ENCODE measurements at regions not wholly inside any gene's neighbourhood (a gene's known extent, or its start where the extent isn't known, plus 50 kb on each side); places are given as distances from the start of the nearest gene placed in this dataset.

GRCh38 chr6:86380571-86381125 is 556.7 kb upstream of the HTR1E start:
- no peak for ATAC-seq
- no peaks in the 10 kb centered on the region for H3K27me3 ChIP-seq
- no peaks in the 10 kb centered on the region for H3K9me3 ChIP-seq
- FAIRE-seq, result no peak
- TF ChIP-seq CTCF (IDR thresholded peaks at IDR 0.05), result no peak
- intact Hi-C loops (cut with DNase I), result no loop called here
- DNase-seq, result no peak
- no peaks in the 10 kb centered on the region for H3K36me3 ChIP-seq
- no peaks in the 10 kb centered on the region for H3K4me1 ChIP-seq
- 67 to 78% methylated on average over 3 of the region's 3 CpGs for WGBS, 2 donors
- no peak overlapping the region for H3K4me3 ChIP-seq
- no peak overlapping the region for H3K27ac ChIP-seq

- Histone ChIP-seq H3K9me3 (no peaks in the 10 kb centered on the region), H3K4me1 (peaks cover 0 to 6% (median 0%) of the 10 kb centered on the region in 3 donors), H3K4me3 (no peak overlapping the region), H3K27ac (no peak overlapping the region), H3K27me3 (no peaks in the 10 kb centered on the region), H3K36me3 (no peaks in the 10 kb centered on the region)
- no peak for TF ChIP-seq CTCF (IDR thresholded peaks at IDR 0.05)
- DNase-seq (no peak), ATAC-seq (no peak), FAIRE-seq (no peak)
- 81 to 84% methylated on average over 4 of the region's 4 CpGs for WGBS, 2 donors
- intact Hi-C loops (cut with DNase I), result no loop called here
These were observed 579.5 kb upstream of the HTR1E start for GRCh38 chr6:86357877-86358276.

- DNase-seq, result no peak
- H3K27me3 ChIP-seq, result no peaks in the 10 kb centered on the region
- no peak for FAIRE-seq
- intact Hi-C loops (cut with DNase I), result no loop called here
- no peaks in the 10 kb centered on the region for H3K9me3 ChIP-seq
- no peaks in the 10 kb centered on the region for H3K36me3 ChIP-seq
- no peak for TF ChIP-seq CTCF (IDR thresholded peaks at IDR 0.05)
- no peak overlapping the region for H3K27ac ChIP-seq
- no peak overlapping the region for H3K4me3 ChIP-seq
- ATAC-seq, result no peak
- H3K4me1 ChIP-seq, result peaks cover 0 to 6% (median 0%) of the 10 kb centered on the region in 3 donors
These were observed 582.1 kb upstream of the HTR1E start for GRCh38 chr6:86355271-86355670.

GRCh38 chr6:86331919-86332318 is 605.4 kb upstream of the HTR1E start:
- no peak overlapping the region for H3K27ac ChIP-seq

More at GRCh38 chr6:86331919-86332318, 605.4 kb upstream of the HTR1E start:
- Histone ChIP-seq H3K36me3 (no peaks in the 10 kb centered on the region), H3K27me3 (no peaks in the 10 kb centered on the region), H3K4me3 (no peak overlapping the region), H3K4me1 (no peaks in the 10 kb centered on the region), H3K9me3 (no peaks in the 10 kb centered on the region)
- no peak for TF ChIP-seq CTCF (IDR thresholded peaks at IDR 0.05)
- no peak for DNase-seq
- no peak for ATAC-seq
- intact Hi-C loops (cut with DNase I), result no loop called here
- WGBS, 2 donors, result 35 to 48% methylated on average over 5 of the region's 5 CpGs
- FAIRE-seq, result no peak
